Left colon (tissue), 2 donors: ENCODE measurements at regions not wholly inside any gene's neighbourhood (a gene's known extent, or its start where the extent isn't known, plus 50 kb on each side); places are given as distances from the start of the nearest gene placed in this dataset.

Experiments
- ATAC-seq: fragments of 200-7000 bp; cut with Tn5 transposase; one replicate; pipeline ENCODE4 v1.9.1; 2020; ENCODE audit warnings: mild to moderate bottlenecking, moderate library complexity
- DNase-seq, 2 donors: peaks; one replicate each; pipeline ENCODE4 v3.0.0-alpha.2; 2020
- intact Hi-C, 2 donors: fragments of 100-400 bp; cut with DNase I in 1 of 2; cut with micrococcal nuclease in 1 of 2; formaldehyde crosslinking; loops; one replicate each; pipeline versions ENCODE4 v1.11.2 to v1.14.0; 2022; cut with DNase I, micrococcal nuclease
- donor health status: DM: no; HTN: no; CAD: no.
- donor health status: DM: yes; HTN: yes; CAD: no.

DNA sequence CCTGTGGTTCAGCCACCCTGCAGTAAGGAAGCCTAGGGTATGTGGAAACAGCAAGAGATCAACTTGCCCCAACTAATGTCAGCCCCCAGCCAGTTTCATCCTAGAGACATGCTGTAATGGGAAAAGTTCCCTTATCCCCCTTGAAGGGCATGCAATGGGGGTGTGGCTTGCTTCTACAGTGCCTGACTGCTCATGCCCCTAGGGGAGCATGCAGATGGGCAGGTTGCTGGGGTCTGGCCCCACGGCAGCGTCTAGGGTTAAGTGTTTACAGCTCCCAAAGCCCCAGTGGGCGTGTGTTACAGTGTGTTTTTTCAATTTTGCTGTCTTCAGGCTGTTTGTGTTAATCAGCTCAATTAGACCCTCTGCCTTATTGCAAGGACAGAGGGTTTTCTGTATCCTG, 1105.9 kb downstream of the AMY1C start:
- intact Hi-C loops, result no loop called here
- ATAC-seq (no peak), DNase-seq (no peak)

DNA sequence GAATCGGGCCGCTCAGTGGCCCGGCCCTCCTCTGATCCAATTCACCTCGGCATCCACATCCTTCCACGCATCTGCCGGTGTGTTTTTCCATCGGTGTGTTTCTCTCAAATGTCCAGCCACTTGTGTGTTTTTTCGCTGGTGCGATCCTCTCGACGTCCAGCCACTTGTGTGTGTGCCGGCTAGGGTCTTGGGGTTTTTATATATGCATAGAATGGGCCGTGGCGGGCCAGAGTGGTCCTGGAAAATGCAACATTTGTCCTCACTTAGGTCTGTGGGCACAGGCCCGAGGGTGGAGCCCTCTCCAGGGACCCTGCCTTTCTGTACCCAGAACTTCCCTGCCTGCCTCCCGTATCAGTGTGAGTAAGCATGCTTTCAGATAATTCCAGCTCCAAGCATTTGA, 1106.4 kb downstream of the AMY1C start:
- intact Hi-C loops, result no loop called here
- ATAC-seq (no peak), DNase-seq (no peak)

DNA sequence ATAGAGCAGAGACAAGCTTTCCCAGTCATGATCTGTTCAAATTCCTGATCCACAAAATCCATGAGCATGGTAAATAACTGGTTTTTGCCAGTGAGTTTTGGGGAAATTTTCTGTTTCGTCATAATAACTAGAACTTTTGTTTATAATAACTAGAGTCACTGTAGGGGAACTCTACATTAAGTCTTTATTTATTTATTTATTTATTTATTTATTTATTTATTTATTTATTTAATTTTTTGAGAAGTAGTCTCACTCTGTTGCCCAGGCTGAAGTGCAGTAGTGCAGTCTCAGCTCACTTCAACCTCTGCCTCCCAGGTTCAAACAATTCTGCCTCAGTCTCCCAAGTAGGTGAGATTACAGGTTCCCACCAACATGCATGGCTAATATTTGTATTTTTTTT, 1106.8 kb downstream of the AMY1C start:
- no peak for DNase-seq
- intact Hi-C loops, result no loop called here
- ATAC-seq, result no peak

DNA sequence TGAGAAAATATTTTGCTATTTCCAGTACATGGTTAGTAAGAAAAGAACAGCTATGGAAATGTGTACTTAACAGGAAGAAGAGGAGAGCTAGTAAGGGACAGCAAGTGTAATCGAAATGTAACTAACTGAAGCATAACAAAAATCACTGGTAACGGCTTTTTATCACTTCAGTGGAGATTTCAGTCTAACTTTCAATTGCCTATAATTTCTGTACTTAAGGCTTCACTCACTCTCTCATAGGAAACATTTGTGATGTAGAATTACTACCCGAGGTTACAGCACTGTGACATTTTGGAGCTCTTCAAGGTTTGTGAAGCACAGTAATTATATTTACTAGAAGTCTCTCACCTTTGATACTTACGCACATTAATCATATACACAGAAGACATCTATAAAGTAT, 1119.1 kb downstream of the AMY1C start:
- intact Hi-C loops, result no loop called here
- no peak for DNase-seq

DNA sequence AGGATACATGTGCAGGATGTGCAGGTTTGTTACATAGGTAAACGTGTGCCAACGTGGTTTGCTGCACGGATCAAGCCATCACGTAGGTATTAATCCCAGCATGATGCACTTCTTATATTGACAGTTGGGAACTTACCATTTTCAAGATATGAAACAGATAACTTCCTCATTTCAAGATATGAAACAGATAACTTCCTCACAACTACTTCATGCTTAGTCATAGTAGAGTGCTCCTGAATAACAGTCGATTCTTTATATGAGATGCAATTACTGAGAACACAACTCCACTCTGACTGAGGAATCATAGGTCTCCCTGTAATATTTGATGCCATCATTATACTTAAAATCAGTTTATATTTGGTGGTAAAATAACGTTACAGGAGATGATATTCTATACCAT, 1124.3 kb downstream of the AMY1C start:
- DNase-seq, result no peak
- intact Hi-C loops, result no loop called here
- no peak for ATAC-seq

More for the DNA sequence above, 1119.1 kb downstream of the AMY1C start:
- no peak for ATAC-seq

DNA sequence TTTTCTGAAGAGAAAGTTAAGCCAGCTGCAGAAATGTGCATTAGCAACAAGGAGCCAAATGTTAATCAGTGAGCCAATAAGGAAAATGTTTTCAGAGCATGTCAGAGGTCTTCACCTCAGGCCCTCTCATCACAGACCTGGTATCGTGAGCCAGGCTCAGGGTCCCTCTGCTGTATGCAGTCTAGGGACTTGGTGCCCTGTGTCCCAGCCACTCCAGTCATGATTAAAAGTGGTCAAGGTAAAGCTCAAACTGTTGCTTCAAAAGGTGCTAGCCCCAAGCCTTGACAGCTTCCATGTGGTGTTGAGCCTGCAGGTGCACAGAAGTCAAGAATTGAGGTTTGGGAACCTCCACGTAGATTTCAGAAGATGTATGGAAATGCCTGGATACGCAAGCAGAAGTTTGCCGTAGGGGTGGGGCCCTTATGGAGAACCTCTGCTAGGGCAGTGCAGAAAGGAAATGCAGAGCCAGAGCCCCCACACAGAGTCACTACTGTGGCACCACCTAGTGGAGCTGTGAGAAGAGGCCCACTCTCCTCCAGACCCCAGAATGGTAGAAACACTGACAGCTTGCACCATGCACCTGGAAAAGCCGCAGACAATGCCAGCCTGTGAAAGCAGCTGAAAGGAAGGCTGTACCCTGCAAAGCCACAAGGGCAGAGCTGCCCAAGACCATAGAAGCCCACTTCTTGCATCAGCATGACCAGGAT, 1128.7 kb downstream of the AMY1C start:
- ATAC-seq (no peak), DNase-seq (no peak)
- intact Hi-C loops, result no loop called here

DNA sequence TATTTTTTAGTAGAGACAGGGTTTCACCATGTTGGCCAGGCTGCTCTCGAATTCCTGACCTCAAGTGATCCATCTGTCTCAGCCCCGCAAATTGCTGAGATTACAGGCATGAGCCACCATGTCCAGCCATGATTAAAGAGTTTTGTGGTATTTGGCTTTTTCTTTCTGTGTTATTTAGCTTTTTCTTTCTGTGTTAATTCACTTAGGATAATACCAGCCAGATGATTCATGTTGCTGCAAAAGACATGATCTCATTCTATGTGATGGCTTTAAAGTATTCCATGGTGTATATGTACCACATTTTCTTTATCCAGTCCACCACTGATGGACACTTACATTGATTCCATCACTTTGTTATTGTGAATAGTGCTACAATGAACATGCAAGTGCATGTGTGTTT, 1135.2 kb downstream of the AMY1C start:
- DNase-seq (no peak), ATAC-seq (no peak)
- intact Hi-C loops, result no loop called here

DNA sequence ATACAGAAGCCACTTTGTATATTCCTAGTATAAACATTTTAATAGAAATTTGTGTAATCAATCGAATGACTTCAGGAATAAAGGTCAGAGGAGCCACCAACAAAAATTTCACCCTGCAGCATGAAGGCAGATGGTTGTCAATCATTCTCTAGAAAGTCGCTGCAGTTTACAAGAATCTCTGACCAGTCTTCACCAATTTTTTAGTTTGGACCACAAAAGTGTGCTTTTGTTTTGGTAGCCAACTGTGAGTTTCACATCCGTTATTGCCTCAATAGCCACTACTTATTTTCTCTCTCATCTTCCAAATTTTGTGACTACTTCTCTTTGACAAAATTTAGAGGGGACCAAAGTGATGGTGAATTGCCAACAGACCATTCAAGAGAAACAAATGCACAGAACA, 1155.6 kb downstream of the AMY1C start:
- no peak for ATAC-seq
- intact Hi-C loops, result no loop called here
- no peak for DNase-seq

DNA sequence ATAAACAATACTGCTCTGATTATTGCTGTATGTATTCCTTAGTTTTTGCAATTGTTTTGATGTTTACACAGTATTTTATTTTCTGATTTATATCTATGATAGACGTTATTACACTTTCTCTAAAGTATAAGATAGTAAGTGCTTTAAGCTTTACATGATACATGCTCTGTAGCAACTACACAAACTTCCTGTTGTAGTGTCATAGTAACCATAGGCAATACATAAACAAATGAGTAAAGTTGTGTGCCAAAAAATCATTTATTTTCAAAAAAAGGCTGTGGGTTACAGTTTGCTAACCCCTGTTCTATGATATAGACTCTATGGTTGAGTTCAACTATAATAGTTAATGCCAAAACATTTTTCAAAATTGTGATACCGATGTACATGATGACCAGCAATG, 1156.4 kb downstream of the AMY1C start:
- DNase-seq (no peak), ATAC-seq (no peak)
- intact Hi-C loops, result no loop called here

DNA sequence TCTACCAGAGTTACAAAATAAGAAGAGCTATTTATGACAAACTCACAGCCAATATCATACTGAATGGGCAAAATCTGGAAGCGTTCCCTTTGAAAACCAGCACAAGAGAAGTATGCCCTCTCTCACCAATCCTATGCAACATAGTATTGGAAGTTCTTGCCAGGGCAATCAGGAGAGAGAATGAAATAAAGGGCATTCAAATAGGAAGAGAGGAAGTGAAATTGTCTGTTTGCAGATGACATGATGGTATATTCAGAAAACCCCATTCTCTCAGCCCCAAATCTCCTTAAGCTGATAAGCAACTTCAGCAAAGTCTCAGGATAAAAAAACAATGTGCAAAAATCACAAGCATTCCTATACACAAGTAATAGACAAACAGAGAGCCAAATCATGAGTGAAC, 1169.5 kb downstream of the AMY1C start:
- DNase-seq (no peak), ATAC-seq (no peak)
- intact Hi-C loops, result no loop called here

DNA sequence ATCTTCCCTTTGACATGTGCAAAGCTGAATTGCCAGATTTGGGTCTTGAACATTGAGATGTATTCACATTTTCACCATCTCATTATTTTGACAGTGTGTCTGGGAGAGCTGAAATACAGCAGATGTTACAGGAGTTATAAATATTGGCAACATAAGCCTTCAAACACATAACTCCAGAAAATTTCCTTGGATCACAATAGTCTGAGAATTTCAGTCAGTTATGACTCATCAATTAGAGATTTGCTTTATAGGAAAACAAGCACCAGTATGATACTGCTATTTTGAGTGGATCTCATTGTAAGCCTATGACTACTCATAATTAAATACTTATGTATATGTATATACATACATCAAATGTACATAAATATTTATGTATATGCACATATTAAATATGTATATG, 1171.8 kb downstream of the AMY1C start:
- DNase-seq (no peak), ATAC-seq (no peak)
- intact Hi-C loops, result no loop called here

DNA sequence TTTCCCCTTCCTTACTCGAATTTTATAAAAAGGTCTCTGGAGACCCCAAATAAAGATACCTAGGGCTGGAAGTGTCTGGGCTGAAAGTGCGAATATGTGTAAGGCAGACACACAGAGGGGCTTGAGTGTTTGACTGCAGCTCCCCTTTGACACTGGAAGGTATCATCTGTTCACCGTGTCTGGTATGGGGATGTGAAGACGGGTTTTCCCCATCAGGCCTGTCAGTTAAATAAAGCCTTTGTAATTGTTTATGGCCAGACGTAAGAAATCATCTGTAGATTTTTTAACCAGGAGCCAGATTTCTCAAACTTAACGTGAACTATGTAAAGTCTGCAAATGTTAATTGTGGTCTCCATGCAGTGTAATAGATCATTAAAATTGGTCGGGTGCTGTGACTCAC, 1173.4 kb downstream of the AMY1C start:
- intact Hi-C loops, result no loop called here
- DNase-seq (no peak), ATAC-seq (no peak)

DNA sequence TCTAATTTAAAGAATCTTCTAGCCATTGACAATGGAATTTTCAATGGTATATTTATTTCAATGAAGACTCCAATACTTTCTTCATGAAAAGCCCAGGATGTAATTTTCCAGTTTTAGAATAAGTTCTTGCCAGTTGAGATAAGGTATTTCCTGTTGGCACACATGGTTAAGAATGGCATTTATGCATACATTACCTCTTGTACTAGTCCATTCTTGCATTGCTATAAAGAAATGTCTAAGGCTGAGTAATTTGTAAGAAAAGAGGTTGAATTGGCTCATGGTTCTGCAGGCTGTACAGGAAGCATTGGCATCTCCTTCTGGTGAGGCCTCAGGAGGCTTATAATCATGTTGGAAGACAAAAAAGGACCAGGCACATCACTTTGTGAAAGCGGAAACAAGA, 1179.6 kb downstream of the AMY1C start:
- DNase-seq, result no peak
- no peak for ATAC-seq
- intact Hi-C loops, result no loop called here

DNA sequence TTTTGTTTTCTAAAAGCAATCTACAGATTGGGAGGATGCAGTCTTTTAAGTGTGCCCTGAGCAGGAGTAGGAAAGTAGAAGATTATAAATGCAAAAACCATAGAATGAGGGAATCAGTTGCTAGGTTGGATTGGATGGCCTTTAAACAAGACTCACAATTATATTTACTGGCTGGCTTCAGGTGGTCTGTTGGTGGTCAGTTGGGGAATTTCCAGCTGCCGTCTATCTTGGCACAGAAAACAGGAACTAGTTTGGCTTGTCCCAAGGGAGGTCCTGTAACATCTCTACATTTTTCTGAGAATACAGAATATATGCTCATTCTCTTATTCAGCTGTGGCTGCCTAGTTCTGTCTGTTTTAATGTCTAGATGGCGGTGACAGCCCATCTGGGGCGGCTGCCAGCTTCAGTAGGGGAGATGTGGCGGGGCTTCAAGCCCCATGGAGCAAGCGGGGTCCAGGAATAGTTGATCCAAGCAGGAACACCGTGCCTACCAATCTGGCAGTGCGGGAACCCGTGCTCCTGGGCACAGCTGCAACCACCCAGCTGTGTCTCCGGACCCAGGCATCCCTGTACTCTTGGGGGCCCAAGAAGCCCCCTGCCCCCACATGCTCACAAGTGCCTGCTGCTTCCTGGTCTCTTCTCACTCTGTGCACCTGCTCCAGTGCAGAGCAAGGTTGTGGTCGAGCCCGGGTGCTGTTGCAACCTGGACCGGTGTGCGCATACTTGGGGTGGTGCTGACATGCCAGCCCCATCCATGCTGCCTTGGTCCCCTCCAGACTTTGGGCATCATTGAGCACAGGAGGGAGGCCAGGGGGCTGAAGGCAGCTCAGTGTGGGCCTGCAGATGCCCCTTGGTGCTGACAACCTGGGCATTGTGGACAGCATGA, 1182.6 kb downstream of the AMY1C start:
- intact Hi-C loops, result no loop called here
- no peak for DNase-seq
- no peak for ATAC-seq

DNA sequence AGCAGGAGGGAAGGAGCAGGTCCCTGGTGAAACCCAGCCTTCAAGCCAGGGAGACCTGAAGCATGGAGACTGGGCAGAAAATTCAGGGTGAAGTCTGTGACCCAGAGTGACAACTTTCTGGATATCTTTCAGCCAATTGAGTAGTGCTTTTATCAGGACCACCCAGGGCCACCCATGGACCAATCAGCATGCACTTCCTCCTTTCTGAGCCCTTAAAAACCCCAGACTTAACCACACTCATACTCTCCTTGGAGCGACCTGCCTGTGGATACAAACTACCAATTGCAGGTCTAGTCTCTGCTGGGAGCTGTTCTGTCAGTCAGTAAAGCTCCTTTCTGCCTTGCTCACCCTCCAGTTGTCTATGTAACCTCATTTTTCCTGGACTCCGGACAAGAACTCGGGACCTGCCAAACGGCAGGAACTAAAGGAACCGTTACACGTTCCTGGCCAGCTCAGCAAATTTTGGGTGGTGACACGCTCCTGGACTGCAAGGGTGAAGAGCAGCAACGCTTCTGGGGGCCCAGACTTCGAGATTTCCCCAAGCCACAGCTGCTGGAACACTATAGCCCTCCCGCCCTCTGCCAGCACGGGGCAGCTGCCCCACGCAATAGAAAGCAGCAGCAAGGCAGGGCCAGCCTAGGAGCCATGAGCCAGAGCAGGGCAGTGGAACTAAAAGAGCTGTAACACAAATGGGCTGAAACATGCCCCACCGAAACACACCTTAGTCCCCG, 1183.4 kb downstream of the AMY1C start:
- intact Hi-C loops, result no loop called here
- no peak for ATAC-seq
- DNase-seq, result no peak

DNA sequence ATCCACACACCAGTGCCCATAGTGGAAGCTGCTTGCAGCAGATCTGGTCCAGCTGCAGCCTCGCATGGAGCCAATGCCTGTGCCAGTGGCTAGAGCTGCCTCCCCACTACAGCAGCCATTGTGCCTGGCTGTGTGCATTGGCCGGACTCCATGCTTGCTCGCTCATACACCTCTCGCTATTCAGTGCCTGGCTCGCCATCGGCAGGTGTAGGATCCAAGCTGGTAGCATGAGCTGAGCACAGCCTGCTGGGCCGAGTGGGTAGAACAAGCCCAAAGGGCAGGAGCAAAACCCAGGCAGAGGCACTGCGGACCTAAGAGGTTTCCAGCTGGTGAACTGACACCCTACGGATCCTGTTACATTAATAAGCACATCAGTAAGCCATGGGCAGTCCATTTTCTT, 1184.1 kb downstream of the AMY1C start:
- intact Hi-C loops, result no loop called here
- ATAC-seq (no peak), DNase-seq (no peak)

DNA sequence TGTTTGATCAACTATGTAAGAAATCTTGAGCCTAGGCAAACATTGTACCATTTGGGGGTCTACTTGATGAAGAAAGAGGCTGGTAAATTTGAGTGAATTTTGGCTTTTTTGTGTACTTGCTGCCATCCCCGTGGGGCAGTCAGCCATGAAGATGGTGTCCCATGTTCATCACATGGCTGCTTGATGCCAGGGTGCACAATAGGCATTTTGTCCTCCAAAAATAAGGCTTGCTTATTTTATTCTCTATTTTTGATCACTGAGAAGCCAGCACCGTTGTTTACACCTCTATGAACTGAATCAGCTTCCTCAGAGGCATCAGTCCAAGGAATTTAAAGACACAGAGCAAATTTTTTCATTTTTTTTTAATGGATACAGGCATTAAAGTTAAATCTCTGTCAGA, 1195.7 kb downstream of the AMY1C start:
- ATAC-seq (no peak), DNase-seq (no peak)
- intact Hi-C loops, result no loop called here

DNA sequence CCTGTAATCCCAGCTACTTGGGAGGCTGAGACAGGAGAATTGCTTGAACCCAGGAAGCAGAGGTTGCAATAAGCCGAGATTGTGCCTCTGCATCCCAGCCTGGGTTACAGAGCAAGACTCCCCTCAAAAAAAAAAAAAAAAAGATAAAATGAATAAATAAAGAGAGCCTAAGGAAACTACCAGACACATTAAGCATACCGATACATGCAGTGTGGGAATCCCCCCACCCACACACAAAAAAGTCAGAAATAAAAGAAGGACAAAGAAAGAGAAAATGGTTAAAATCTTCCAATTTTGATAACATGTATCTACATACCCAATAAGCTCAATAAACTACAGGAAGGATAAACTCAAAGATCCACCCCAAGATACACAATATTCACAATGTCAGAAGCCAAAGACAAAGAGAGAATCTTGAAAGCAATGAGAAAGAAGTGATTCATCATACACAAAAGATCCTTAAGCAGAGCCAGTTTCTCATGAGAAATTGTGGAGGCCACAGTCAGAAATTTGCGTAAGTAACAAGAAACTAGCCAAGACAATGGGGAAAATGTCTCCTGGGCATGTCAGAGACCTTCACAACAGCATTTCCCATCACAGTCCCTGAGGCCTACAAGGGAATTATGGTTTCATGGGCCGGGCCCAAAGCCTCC, 1197.0 kb downstream of the AMY1C start:
- DNase-seq, result no peak
- intact Hi-C loops, result no loop called here
- no peak for ATAC-seq

DNA sequence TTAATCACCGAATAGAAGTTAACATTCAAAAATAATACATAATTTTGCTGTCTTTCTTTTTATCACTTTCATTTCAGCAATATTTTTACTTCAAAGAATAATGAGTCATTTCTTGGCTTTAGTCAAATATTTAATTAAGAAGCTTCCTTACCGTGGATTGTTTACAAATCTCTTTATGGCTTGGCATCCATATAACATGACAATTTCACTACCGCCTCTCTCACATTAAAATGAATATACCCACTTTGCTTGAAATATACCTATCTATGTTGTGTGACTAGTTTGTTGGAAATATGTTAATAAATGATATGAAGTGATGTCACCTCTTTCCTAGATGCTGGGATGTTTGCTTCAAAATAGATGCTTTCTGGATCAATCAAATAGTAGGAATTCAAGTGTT, 1203.9 kb downstream of the AMY1C start:
- intact Hi-C loops, result no loop called here
- ATAC-seq (no peak), DNase-seq (no peak)

DNA sequence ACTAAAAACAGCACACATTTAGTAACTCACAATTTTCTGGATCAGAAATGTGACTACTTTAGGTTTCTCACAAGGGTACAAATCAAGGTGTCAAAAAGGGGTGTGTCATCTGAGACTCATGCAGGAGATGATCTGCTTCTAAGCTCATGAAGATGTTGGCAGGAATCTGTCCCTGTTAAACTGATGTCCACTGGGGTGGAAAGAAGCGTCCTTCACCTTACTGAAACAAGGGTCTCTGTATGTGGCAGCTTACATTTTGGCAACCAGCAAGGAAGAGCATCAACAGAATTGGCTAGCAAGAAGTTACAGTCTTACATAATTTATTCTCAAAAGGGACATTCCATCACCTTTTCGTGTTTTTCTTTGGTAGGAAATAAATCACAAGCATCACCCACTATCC, 1223.8 kb downstream of the AMY1C start:
- ATAC-seq (no peak), DNase-seq (no peak)
- intact Hi-C loops, result no loop called here
